AG04449 (cell line): ENCODE measurements at regions not wholly inside any gene's neighbourhood (a gene's known extent, or its start where the extent isn't known, plus 50 kb on each side); places are given as distances from the start of the nearest gene placed in this dataset.

Source experiments
- CTCF ChIA-PET: fragments of 350-600 bp; formaldehyde crosslinking; extraction: SDS; loops from one replicate; lab custom pipeline; 2021; ENCODE audit warnings: antibody characterized with exemption; lab: Yijun Ruan, JAX
- POLR2A ChIA-PET: fragments of 400-600, 350-600 bp; formaldehyde crosslinking; extraction: SDS; loops from one replicate; lab custom pipeline; 2020; ENCODE audit warnings: antibody characterized with exemption, inconsistent platforms; lab: Yijun Ruan, JAX
- DNase-seq: peaks from one replicate; pipeline ENCODE4 v3.0.0-alpha.2; 2010; ENCODE audit warnings: low read depth, low spot score
- H3K4me3 ChIP-seq: 2 replicates; pipeline ENCODE4 v1.5.1; 2011; ENCODE audit warnings: low read depth, mild to moderate bottlenecking, control low read depth, low read length
- CTCF ChIP-seq: IDR thresholded peaks from one replicate; pipeline ENCODE4 v1.5.1; 2011; ENCODE audit warnings: mild to moderate bottlenecking, moderate library complexity, low read length, control low read depth, inconsistent platforms; ENCODE audit not compliant: insufficient read depth; ENCODE audit errors: missing control alignments

GRCh38 chr4:126614356-126614855 lies 1018.4 kb upstream of the INTU start:
- TF ChIP-seq CTCF: no peak
- ChIA-PET POLR2A (no interaction called here), CTCF (interaction anchor here (1.5 to 6.5 kb wide), 3 partner anchors 10 to 786 kb away, joined by 4 to 42 read pairs (median 4); no protein-coding TSS in a partner anchor)
- no peak for DNase-seq
- H3K4me3 ChIP-seq: no peak overlapping the region

- DNase-seq: no peak
- ChIA-PET CTCF (interaction anchor here (1.1 to 6.5 kb wide), 2 partner anchors 10 to 13 kb away, joined by 4 to 42 read pairs; no protein-coding TSS in a partner anchor), POLR2A (no interaction called here)
- TF ChIP-seq CTCF: no peak
- no peak overlapping the region for H3K4me3 ChIP-seq
Observed at GRCh38 chr4:126616795-126617194, 1016.0 kb upstream of the INTU start.

GRCh38 chr4:126627255-126627654 lies 1005.5 kb upstream of the INTU start:
- POLR2A ChIA-PET: no interaction called here
- peak; percentile 49 for TF ChIP-seq CTCF
- CTCF ChIA-PET: interaction anchor here (1.3 to 2.1 kb wide), 7 partner anchors 8 to 498 kb away, joined by 4 to 9 read pairs (median 5); no protein-coding TSS in a partner anchor

GRCh38 chr4:126628933-126629332 lies 1003.8 kb upstream of the INTU start:
- POLR2A ChIA-PET: no interaction called here
- TF ChIP-seq CTCF: no peak
- H3K4me3 ChIP-seq: no peak overlapping the region
- DNase-seq: no peak
- CTCF ChIA-PET: interaction anchor here (0.9 to 1.5 kb wide), 3 partner anchors 22 to 769 kb away, joined by 3 to 4 read pairs (median 3); no protein-coding TSS in a partner anchor

More at GRCh38 chr4:126627255-126627654, 1005.5 kb upstream of the INTU start:
- no peak overlapping the region for H3K4me3 ChIP-seq
- no peak for DNase-seq

- TF ChIP-seq CTCF: no peak
- POLR2A ChIA-PET: no interaction called here
- H3K4me3 ChIP-seq: no peak overlapping the region
- no peak for DNase-seq
- CTCF ChIA-PET: no interaction called here
Observed at GRCh38 chr4:126630230-126630629, 1002.5 kb upstream of the INTU start.

GRCh38 chr4:126633306-126633705 lies 999.5 kb upstream of the INTU start:
- H3K4me3 ChIP-seq: no peak overlapping the region
- TF ChIP-seq CTCF: no peak
- ChIA-PET POLR2A (no interaction called here), CTCF (no interaction called here)
- DNase-seq: no peak
